ENCODE measurements at regions not wholly inside any gene's neighbourhood (a gene's known extent, or its start where the extent isn't known, plus 50 kb on each side); places are given as distances from the start of the nearest gene placed in this dataset.

DNA sequence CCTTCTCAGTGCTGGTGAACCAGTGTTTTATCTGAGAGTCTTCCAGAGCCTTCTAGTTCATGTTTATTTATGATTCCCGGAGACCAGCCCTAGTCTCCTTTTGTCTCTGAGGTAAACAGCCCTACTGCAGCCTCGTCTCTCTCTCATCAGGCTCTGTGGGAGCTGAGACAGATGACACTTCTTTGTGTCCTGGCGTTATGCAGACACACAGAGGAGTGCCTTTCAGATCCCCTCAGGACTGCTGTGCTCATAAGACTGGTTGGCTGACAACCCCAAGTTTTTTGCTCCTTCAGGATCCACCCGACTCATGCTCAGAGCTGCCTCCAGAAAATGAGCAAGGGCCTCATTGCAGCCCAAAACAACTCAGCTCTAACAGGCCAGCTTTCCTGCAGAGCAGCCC lies 523.8 kb upstream of the SPHKAP start:
- no peak for DNase-seq (ENCODE audit: low spot score)

DNA sequence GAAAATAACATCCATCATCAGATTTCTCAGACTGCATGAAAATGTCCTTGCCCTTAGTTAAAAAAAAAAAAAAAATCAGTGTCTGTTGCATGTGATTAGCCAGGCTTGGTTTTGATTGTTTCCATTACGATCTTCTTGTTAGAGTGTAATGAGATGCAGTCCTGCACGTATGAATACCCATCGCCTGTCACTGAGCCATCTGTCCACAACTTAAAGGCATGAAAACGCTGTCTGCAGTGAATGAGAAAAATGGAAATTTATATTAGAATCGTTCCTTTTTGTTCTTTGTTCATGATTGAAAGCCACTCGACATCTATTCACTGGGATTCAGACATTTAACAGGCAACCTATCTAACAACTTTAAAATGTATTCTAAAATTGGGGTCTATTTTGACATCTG lies 521.7 kb upstream of the SPHKAP start:
- no peak for DNase-seq (ENCODE audit: low spot score)

DNA sequence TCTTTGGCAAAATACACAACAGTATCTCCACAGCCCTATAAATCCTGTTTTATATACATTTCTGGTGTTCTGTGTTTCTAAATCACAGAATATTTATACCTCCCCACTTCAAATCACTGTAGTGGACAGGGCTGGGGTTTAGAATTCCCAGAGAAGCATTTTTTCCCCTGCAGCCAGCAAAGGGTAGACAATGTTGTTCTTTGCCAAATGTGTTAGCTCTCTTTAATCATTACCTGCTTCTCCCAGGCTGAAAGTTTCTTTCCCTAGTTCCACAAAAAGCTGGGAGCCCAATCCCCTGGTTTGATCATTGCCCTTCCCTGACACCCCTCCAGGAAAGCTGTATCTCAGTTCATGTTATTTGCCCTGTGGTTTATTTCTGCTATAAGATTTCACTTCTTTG lies 520.0 kb upstream of the SPHKAP start:
- no peak for DNase-seq (ENCODE audit: low spot score)

DNA sequence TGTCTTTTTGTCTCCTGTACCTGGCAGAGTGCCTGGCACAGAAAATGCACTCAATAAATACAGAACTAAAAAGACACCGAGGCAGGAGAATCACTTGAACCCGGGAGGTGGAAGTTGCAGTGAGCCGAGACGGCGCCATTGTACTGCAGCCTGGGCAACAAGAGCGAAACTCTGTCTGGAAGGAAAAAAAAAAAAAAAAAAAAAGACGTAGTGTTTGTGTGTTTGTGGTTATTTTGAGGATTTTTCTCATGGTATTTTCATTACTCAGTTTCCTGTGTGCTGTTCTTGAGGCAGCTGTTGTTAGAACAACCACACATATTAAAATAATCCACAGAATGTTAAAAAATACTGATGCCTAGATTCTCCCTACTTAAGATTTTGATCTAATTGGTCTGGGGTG lies 519.2 kb upstream of the SPHKAP start:
- DNase-seq (ENCODE audit: low spot score): no peak

GRCh38 chr2:228699888-228700287 lies 518.4 kb upstream of the SPHKAP start:
- no peak for DNase-seq (ENCODE audit: low spot score)

DNA sequence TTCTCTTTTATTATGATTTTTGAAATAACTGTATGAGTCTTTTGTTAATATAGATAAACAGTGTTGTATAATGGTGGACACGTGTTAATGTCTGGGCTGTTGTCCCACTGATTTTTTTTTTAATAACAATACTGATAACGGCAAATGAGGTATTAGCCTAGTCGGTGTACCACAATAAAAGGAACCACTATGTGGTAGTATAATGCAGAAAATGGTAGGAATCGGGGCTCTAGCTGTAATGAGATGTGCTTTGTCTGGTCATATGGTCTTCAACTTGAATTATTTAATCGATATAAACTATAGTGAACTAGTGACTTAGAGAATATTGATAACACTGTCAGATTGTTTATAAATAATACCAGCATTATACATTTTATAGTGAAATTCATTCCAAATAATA lies 517.9 kb upstream of the SPHKAP start:
- DNase-seq (ENCODE audit: low spot score): no peak

DNA sequence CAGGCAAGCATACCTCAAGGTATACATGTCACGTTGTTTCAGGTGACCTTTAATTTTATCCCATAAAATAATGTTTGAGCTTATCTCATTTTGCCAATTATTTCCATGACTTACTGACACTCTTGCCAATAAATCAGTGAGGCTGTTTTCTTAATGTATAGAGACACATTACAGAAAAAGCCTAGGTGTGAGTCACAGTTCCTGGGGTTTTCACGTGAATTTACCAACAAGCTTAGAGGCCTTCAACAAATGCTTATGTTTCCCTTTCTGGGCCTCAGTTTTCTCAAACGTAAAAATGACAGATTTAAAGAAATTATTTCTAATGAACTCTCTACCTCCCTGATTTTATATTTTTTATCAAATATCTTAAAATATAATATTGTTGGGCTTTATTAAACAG lies 517.5 kb upstream of the SPHKAP start:
- DNase-seq (ENCODE audit: low spot score): no peak

DNA sequence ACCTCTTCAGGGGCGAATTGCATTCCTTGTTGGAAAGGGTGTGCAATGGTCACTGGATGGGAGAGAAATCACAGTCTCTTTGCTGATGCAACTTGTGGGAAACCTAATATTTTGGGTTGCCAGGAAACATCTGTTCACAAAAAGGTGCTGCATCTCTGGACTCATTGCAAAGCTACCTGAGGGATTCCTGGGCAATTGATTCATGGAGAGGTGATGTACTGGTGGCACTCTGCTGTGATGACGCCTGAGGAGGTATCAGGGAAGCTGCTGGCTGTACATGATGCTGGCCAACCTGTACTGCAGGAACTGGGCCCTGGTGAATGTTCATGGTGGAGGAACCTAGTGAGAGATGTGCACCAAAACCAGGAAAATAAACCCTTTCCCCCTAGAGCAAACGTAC lies 516.0 kb upstream of the SPHKAP start:
- no peak for DNase-seq (ENCODE audit: low spot score)

DNA sequence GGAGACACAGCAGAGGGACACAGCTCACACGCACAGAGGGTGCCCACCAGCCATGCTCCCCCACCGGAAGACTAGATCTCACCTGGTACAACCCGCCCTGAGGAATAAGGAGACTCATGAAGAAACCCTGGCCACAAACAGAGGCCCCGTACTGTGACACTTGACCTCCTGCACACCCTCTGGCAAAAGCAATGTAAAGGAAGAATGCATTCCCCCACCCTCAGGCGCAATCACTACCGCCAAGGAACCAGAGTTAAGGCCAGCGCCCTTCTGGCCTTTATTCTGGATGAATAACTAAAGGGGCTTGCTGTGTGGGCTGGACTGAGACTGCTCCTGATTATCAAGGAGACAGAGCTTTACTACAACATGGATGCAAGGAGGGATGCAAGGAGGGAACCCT lies 509.2 kb upstream of the SPHKAP start:
- DNase-seq (ENCODE audit: low spot score): no peak

GRCh38 chr2:228689053-228689452 lies 507.6 kb upstream of the SPHKAP start:
- DNase-seq (ENCODE audit: low spot score): no peak

DNA sequence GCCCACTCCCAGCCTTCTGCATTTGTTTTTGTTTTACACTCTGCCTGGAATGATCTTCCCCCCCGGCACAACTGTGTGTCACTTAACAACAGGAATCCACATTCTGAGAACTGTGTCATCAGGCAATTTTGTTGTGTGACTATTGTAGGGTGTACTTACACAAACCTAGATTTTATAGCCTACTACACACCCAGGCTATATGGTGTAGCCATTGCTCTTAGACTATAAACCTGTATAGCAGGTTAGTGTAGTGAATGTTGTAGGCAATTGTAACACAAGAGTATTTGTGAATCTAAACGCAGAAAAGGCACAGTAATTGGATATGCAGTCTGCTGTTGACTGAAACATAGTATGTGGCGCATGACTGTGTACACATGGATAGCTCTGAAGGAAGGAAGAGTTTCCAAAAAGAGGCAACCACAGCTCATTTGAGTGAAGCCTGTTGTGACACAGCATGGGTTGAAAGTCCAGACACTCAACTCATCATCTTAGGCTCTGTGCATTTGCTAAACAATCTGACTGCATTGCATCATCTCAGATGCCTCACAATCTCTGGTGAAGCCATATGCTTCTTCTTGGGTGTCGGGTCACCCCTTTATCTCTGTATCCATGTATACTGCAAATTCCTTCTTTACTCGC lies 506.6 kb upstream of the SPHKAP start:
- no peak for DNase-seq (ENCODE audit: low spot score)

- no peak for DNase-seq (ENCODE audit: low spot score)
These were observed 500.5 kb upstream of the SPHKAP start for GRCh38 chr2:228681979-228682378.

DNA sequence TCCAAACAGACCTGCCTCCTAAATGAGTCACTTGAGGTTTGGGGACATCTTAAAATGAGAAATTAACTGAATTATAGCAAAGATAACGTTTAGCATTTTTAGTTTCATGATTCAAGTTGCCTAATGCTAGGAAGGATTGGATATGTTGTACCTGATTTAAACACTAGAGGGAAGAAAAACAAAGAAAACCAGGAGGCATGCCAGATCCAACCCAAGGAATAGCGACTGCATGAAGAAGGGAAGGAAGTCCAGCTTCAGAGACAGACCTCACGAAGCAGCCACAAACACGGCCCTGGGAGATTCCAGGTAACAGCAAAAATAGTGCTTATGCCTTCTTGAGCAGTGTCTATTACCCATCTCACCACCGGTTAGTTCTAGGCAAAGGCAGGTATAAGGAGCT lies 499.9 kb upstream of the SPHKAP start:
- DNase-seq (ENCODE audit: low spot score): no peak

DNA sequence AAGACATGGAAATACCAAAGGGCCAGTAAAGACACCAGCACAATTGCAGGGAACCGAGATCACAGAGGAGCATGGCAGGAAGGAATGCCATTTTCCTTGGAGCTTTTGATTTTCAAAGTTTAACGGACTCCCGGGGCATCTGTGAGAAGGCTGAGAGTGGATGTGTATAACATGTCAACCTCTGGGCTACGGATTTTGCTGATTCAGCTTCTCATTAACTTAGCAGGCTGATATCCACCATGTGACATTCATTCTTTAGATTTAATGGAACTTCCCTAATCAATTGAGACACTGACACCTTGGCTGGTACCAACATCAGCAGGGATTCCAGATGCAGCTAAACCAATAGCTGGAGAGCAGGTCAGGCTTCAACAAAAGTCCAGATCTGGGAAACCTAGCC lies 496.6 kb upstream of the SPHKAP start:
- no peak for DNase-seq (ENCODE audit: low spot score)

DNA sequence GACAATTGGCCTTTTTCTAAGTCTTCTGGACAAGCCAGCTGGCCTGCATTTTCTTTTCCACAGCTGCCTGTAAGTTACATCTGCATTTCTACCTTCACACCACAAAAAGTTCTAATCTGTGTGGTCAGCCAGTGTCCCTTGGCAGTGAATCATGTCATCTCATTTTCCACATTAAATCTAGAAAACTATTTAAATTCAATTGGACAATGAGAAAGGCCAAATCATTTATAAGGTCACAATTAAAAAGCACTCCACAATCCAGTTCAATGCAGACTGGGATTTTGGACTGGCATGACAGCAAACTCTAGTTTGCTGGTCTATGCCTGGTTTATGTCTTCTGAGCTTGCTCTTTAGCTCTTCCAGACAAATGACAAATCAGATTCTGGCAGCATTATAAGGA lies 494.2 kb upstream of the SPHKAP start:
- no peak for DNase-seq (ENCODE audit: low spot score)

DNA sequence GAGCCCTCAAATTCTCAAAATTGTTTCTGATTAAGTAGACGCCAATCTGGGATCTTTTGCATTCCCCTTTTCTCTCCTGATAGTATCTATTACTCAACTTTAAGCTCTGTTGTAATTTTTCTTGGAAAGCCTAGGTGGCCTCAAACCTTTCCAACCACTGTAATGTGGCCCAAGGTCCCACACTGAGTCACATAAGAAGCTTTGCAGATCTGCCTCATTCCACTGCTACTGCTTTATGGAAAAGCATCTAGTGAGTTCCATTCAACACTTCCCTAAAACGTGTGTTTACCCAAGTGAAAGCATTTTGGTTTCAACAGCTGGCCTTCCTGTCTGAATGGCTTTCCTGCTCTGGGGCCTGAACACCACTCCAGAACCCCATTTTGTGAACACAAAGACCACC lies 493.6 kb upstream of the SPHKAP start:
- DNase-seq (ENCODE audit: low spot score): no peak

GRCh38 chr2:228673876-228674554 lies 492.5 kb upstream of the SPHKAP start:
- DNase-seq (ENCODE audit: low spot score): no peak

GRCh38 chr2:228669690-228670089 lies 488.2 kb upstream of the SPHKAP start:
- no peak for DNase-seq (ENCODE audit: low spot score)

DNA sequence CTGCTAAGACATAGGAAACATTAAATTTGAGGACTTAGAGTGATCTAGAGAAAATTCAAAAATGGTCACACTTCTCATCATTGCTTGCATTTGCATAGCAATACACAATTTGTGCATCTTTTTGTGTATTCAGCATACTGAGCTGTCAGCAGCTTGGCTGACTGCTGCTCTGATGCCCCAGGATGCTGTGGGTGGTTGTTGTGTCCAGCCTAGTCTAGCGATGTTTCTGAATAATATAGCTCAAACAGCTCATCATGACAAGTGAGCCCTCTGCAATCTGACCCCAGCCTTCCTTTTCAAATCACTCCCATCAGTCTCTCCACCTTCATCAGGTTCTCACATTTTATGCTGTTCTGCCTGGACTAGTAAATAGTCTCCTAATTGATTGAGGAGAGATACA lies 483.7 kb upstream of the SPHKAP start:
- DNase-seq (ENCODE audit: low spot score): no peak

- DNase-seq (ENCODE audit: low spot score): no peak
These were observed 477.5 kb upstream of the SPHKAP start for GRCh38 chr2:228658998-228659397.

- DNase-seq (ENCODE audit: low spot score): peak; percentile 9
These were observed 476.4 kb upstream of the SPHKAP start for GRCh38 chr2:228657807-228658402.

DNA sequence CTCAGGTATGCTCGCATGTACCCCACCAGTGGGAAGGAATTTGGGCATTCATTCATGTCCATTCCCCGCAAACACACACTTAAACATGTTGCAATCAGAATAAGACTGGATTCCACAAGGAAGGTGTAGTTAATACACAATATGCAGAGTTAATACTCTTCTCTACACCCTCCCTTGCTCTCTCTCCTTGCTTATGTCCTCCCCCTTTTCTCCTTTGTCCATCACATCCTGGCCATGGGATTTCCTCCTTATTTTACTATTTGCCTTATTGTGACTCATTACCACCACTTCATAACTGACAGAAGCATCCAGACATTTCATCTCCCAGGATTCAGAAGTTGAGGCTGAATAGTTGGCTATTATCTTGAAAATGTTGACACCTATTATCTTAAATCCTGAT lies 473.8 kb upstream of the SPHKAP start:
- no peak for DNase-seq (ENCODE audit: low spot score)

- DNase-seq (ENCODE audit: low spot score): no peak
These were observed 473.2 kb upstream of the SPHKAP start for GRCh38 chr2:228654707-228655106.

GRCh38 chr2:228653884-228654283 lies 472.4 kb upstream of the SPHKAP start:
- DNase-seq (ENCODE audit: low spot score): no peak
